ENCODE measurements at regions not wholly inside any gene's neighbourhood (a gene's known extent, or its start where the extent isn't known, plus 50 kb on each side); places are given as distances from the start of the nearest gene placed in this dataset.

DNA sequence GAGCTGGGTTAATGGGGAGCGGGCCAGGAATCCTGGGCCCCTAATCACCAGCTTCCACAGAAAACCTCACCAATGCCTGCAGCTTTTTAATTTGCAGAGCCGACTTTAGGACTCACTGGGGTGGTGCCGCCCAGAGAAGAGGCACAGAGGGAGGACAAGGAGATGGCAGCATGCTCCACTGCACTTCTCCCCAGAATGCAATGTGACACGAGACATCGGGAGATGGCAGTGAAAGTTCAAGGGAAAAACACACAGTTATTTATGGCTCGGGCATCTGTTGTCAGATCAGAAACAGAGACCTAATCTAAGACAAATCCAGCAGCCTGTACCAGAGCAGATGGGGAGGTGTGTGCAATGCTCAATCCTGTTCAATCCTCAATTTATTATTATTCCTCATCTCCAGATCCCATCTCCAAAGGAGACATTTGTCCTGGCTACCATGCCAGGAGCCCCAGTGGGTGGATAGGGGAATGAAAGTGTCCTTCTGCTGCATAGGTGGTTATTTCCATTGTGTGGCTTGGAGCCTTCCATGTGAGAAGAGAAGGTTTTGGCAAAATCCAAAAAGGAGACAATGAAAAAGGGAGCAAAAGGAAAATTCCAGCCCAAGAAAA is 250.0 kb downstream of the NXPE2 start:
- TF ChIP-seq POLR2AphosphoS5 (IDR thresholded peaks at IDR 0.05) (no peak), EP300 (IDR thresholded peaks at IDR 0.05) (no peak), POLR2A (IDR thresholded peaks at IDR 0.05) (no peak)
- TF ChIP-seq, protein P1, sequence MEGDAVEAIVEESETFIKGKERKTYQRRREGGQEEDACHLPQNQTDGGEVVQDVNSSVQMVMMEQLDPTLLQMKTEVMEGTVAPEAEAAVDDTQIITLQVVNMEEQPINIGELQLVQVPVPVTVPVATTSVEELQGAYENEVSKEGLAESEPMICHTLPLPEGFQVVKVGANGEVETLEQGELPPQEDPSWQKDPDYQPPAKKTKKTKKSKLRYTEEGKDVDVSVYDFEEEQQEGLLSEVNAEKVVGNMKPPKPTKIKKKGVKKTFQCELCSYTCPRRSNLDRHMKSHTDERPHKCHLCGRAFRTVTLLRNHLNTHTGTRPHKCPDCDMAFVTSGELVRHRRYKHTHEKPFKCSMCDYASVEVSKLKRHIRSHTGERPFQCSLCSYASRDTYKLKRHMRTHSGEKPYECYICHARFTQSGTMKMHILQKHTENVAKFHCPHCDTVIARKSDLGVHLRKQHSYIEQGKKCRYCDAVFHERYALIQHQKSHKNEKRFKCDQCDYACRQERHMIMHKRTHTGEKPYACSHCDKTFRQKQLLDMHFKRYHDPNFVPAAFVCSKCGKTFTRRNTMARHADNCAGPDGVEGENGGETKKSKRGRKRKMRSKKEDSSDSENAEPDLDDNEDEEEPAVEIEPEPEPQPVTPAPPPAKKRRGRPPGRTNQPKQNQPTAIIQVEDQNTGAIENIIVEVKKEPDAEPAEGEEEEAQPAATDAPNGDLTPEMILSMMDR (IDR thresholded peaks at IDR 0.05) = no peak
- Histone ChIP-seq H3K9me3 (peaks cover 0 to 13% (median 0%) of the 10 kb centered on the region in 3 donors), H3K4me3 (no peak overlapping the region), H3K27me3 (no peaks in the 10 kb centered on the region), H3K27ac (no peak overlapping the region), H3K4me1 (no peaks in the 10 kb centered on the region), H3K36me3 (no peaks in the 10 kb centered on the region)
- WGBS, 2 donors (ENCODE audit: low coverage in 1 of 2) = 39% methylated on average over 2 of the region's 6 CpGs; no CpG with 5 or more reads in 1 of the 2 donors
- no peak for ATAC-seq

DNA sequence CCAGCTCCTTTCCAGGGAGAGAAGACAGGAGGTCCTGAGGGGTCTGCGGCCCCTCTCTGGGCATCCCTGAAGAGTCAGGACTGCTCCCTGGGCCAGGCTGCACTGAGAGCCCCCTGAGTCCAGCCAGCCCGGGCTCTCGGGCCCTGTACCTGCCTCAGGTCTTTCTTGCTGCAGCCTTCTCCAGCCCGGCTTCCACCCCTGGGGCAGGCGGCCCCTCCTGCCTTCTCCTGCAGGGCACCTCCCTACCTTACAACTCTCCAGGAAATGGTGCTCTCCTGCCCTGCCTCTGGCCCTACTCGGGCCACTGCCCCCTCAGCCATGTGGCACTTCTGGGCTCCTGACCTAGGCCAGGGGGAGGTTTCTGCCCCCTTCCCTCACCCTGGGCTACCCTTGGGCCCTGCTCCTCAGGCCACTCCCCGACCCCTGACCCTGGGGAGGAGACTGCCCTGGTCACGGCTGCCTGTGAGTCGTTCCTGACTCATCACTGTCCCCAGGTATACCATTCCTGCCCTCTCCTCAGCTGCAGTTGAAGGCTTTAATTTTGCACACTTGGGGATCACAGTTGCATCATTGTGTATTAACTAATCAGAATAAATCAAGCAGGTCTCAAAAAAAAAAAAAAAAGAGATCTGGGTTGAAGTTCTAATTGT is 251.1 kb downstream of the NXPE2 start:
- 66% methylated on average over 3 of the region's 9 CpGs; no CpG with 5 or more reads in 1 of the 2 donors for WGBS, 2 donors (ENCODE audit: low coverage in 1 of 2)
- no peak for TF ChIP-seq POLR2A (IDR thresholded peaks at IDR 0.05)
- Histone ChIP-seq H3K27ac (no peak overlapping the region), H3K4me1 (no peaks in the 10 kb centered on the region), H3K4me3 (no peak overlapping the region), H3K9me3 (peaks cover 0 to 13% (median 0%) of the 10 kb centered on the region in 3 donors), H3K36me3 (no peaks in the 10 kb centered on the region), H3K27me3 (no peaks in the 10 kb centered on the region)
- no peak for ATAC-seq

DNA sequence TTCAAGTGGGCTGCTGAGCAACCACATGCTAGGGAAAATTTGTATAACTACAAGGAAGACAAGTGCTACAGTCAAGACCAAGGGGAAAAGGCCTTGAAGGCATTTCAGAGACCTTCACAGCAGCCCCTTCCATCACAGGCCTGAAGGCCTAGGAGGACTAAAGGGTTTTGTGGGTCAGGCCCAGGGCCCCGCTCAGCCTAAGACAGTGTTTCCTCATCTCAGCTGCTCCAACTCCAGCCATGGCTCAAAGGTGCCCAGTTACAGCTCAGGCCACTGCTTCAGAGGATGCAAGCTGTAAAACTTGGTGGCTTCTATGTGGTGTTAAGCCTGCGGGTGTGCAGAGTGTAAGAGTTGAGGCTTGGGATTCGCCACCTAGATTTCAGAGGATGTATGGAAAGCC is 260.5 kb downstream of the NXPE2 start:
- Histone ChIP-seq H3K4me1 (no peaks in the 10 kb centered on the region), H3K4me3 (no peak overlapping the region), H3K9me3 (peaks cover 0 to 12% (median 0%) of the 10 kb centered on the region in 3 donors), H3K36me3 (no peaks in the 10 kb centered on the region), H3K27me3 (peaks cover 3% of the 10 kb centered on the region), H3K27ac (no peak overlapping the region)
- no CpG with 5 or more reads among the region's 3 CpGs for WGBS, 2 donors (ENCODE audit: low coverage in 1 of 2)
- ATAC-seq = no peak
- no peak for TF ChIP-seq POLR2AphosphoS5 (IDR thresholded peaks at IDR 0.05)
- no peak for TF ChIP-seq EP300 (IDR thresholded peaks at IDR 0.05)
- TF ChIP-seq POLR2A (IDR thresholded peaks at IDR 0.05) = no peak
- TF ChIP-seq, protein P1 (IDR thresholded peaks at IDR 0.05) = no peak

DNA sequence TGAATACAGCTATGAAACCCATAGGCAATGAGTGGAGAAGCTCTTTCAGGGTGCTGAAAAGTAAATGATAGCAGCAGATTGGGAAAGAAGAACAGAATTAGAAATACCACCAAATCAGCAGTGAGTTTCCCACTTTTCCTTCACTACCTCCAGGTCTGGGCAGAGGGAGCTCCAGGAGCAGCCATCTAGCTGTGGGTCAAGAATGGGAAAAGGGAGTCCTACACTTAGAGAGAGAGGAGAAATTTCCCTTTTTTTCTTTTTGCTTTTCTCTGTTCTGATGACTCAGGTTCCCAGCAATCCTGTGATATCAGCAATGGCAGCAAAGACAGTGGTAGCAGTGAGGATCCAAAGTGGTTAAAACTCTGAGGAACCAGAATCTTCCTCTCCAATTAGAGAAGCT is 263.9 kb downstream of the NXPE2 start:
- no peak overlapping the region for H3K27ac ChIP-seq
- TF ChIP-seq POLR2A (IDR thresholded peaks at IDR 0.05) (no peak), EP300 (IDR thresholded peaks at IDR 0.05) (no peak), POLR2AphosphoS5 (IDR thresholded peaks at IDR 0.05) (no peak)
- TF ChIP-seq, protein P1 (IDR thresholded peaks at IDR 0.05) = no peak
- no peak overlapping the region for H3K4me3 ChIP-seq
- peaks cover 0 to 17% (median 0%) of the 10 kb centered on the region in 3 donors for H3K9me3 ChIP-seq
- no peaks in the 10 kb centered on the region for H3K4me1 ChIP-seq
- H3K27me3 ChIP-seq = no peaks in the 10 kb centered on the region
- ATAC-seq = no peak
- H3K36me3 ChIP-seq = no peaks in the 10 kb centered on the region

DNA sequence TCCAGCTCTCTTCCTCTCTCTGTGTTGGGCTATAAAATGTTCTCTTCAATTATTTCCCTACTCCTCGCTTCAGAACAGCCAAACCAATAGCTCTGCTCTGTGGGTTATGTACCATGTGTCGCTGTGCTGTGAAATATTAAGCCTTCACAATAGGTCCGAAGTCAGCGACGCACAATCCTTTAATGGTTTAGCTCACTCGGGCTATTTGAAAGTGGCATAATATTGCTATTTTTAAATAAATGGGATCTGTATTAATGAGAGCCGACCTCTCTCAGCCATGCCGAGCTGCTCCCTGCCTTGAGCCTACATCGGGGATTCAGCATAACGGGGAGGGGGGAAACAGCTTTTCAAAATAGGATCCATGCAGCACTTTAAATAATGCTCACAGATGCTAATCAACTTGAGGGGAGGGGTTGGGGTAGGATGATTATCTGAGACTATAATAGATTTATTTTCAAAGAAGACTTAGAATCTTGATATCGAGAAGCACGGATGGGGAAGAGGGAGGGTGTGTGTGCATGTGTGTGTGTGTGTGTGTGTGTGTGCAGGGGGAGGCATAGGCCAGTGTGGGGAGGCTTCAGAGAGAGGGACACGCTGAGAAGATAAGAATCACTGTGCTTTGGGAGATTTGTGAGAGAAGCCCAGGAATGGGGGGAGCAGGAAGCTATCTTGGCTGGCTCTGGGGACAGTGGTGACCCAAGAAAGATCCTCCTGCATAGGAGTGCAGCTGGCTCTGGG is 271.5 kb downstream of the NXPE2 start:
- Histone ChIP-seq H3K27me3 (peaks cover 5% of the 10 kb centered on the region), H3K9me3 (peaks cover 0 to 16% (median 0%) of the 10 kb centered on the region in 3 donors), H3K36me3 (no peaks in the 10 kb centered on the region), H3K4me3 (no peak overlapping the region), H3K27ac (no peak overlapping the region), H3K4me1 (no peaks in the 10 kb centered on the region)
- WGBS, 2 donors (ENCODE audit: low coverage in 1 of 2) = 61 to 78% methylated on average over 7 to 12 of the region's 13 CpGs
- no peak for ATAC-seq
- TF ChIP-seq EP300 (IDR thresholded peaks at IDR 0.05) (no peak), POLR2AphosphoS5 (IDR thresholded peaks at IDR 0.05) (no peak), POLR2A (IDR thresholded peaks at IDR 0.05) (no peak)
- TF ChIP-seq, protein P1 (IDR thresholded peaks at IDR 0.05) = no peak
